ENCODE measurements at regions not wholly inside any gene's neighbourhood (a gene's known extent, or its start where the extent isn't known, plus 50 kb on each side); places are given as distances from the start of the nearest gene placed in this dataset.

GRCh38 chr4:175906384-175906783, 94.3 kb upstream of the GPM6A start:
- Histone ChIP-seq H3K27ac (no peak overlapping the region), H3K4me1 (no peaks in the 10 kb centered on the region), H3K9me3 (no peaks in the 10 kb centered on the region), H3K27me3 (no peaks in the 10 kb centered on the region), H3K4me3 (no peak overlapping the region), H3K36me3 (no peaks in the 10 kb centered on the region)
- ATAC-seq (no peak), DNase-seq (no peak)
- WGBS (ENCODE audit: insufficient coverage, low coverage, low lambda C conversion rate, missing lambda C conversion rate): 62% methylated on average over 5 of the region's 5 CpGs
- TF ChIP-seq POLR2A (IDR thresholded peaks at IDR 0.05): no peak
- TF ChIP-seq, protein P1, sequence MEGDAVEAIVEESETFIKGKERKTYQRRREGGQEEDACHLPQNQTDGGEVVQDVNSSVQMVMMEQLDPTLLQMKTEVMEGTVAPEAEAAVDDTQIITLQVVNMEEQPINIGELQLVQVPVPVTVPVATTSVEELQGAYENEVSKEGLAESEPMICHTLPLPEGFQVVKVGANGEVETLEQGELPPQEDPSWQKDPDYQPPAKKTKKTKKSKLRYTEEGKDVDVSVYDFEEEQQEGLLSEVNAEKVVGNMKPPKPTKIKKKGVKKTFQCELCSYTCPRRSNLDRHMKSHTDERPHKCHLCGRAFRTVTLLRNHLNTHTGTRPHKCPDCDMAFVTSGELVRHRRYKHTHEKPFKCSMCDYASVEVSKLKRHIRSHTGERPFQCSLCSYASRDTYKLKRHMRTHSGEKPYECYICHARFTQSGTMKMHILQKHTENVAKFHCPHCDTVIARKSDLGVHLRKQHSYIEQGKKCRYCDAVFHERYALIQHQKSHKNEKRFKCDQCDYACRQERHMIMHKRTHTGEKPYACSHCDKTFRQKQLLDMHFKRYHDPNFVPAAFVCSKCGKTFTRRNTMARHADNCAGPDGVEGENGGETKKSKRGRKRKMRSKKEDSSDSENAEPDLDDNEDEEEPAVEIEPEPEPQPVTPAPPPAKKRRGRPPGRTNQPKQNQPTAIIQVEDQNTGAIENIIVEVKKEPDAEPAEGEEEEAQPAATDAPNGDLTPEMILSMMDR (IDR thresholded peaks at IDR 0.05): no peak
- intact Hi-C loops (cut with DNase I): no loop called here

- H3K27me3 ChIP-seq: no peaks in the 10 kb centered on the region
- H3K4me1 ChIP-seq: no peaks in the 10 kb centered on the region
- H3K9me3 ChIP-seq: no peaks in the 10 kb centered on the region
- no peak overlapping the region for H3K27ac ChIP-seq
- intact Hi-C loops (cut with DNase I): no loop called here
- H3K4me3 ChIP-seq: no peak overlapping the region
- TF ChIP-seq, protein P1 (IDR thresholded peaks at IDR 0.05): no peak
- TF ChIP-seq POLR2A (IDR thresholded peaks at IDR 0.05): no peak
- no peaks in the 10 kb centered on the region for H3K36me3 ChIP-seq
- ATAC-seq (no peak), DNase-seq (no peak)
- WGBS (ENCODE audit: insufficient coverage, low coverage, low lambda C conversion rate, missing lambda C conversion rate): 49% methylated on average over 3 of the region's 4 CpGs
Observed at GRCh38 chr4:175910700-175911099, 98.6 kb upstream of the GPM6A start.

- DNase-seq: no peak
- 51% methylated on average over 6 of the region's 6 CpGs for WGBS (ENCODE audit: insufficient coverage, low coverage, low lambda C conversion rate, missing lambda C conversion rate)
- intact Hi-C loops (cut with DNase I): no loop called here
- no peak overlapping the region for H3K4me3 ChIP-seq
- no peak for ATAC-seq
- no peaks in the 10 kb centered on the region for H3K9me3 ChIP-seq
- H3K27ac ChIP-seq: no peak overlapping the region
- no peaks in the 10 kb centered on the region for H3K4me1 ChIP-seq
- no peak for TF ChIP-seq POLR2A (IDR thresholded peaks at IDR 0.05)
- TF ChIP-seq, protein P1 (IDR thresholded peaks at IDR 0.05): no peak
- no peaks in the 10 kb centered on the region for H3K27me3 ChIP-seq
- H3K36me3 ChIP-seq: no peaks in the 10 kb centered on the region
Observed at GRCh38 chr4:175916626-175917351, 104.7 kb upstream of the GPM6A start.

DNA sequence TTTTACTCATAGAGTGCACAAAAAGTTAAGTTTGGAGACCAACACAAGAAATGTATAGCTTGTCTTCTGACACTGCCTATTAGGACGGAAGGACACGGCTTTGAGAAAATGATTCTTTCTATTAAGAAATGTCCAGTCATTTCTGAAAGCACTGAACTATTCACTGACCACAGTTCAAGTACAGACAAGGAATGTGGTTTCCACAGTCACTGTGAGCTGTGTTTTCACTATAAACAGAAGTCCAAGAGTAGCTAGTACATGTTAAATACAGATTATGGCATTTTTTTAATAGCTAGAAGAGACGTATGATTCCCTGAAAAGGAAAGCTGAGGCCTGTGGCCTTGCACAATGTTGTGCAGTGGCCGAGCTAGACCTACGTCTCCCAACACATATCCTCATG, 115.1 kb upstream of the GPM6A start:
- no peaks in the 10 kb centered on the region for H3K36me3 ChIP-seq
- H3K27me3 ChIP-seq: no peaks in the 10 kb centered on the region
- DNase-seq: no peak
- no peak for ATAC-seq
- intact Hi-C loops (cut with DNase I): no loop called here
- no peak for TF ChIP-seq POLR2A (IDR thresholded peaks at IDR 0.05)
- TF ChIP-seq, protein P1 (IDR thresholded peaks at IDR 0.05): no peak
- H3K27ac ChIP-seq: no peak overlapping the region
- H3K4me1 ChIP-seq: no peaks in the 10 kb centered on the region
- no peaks in the 10 kb centered on the region for H3K9me3 ChIP-seq
- 65% methylated on average over 5 of the region's 5 CpGs for WGBS (ENCODE audit: insufficient coverage, low coverage, low lambda C conversion rate, missing lambda C conversion rate)
- H3K4me3 ChIP-seq: no peak overlapping the region
